Stimulated activated naive CD8-positive, alpha-beta T cell treated with anti-CD3 and anti-CD28 coated beads, Interleukin-15, amount 100 ng/mL, for 72 hours (primary cell): ENCODE measurements at regions not wholly inside any gene's neighbourhood (a gene's known extent, or its start where the extent isn't known, plus 50 kb on each side); places are given as distances from the start of the nearest gene placed in this dataset.

Experiments used
- ATAC-seq: fragments of 150-1000 bp; cut with Tn5 transposase; 2 replicates; pipeline ENCODE4 v1.10.0; 2021; ENCODE audit warnings: mild to moderate bottlenecking, moderate library complexity
- DNase-seq, 2 donors: peaks; one replicate each; pipeline ENCODE4 v3.0.0; 2021 to 2022
- H3K27ac Mint-ChIP-seq, 2 donors: one replicate each; pipeline ENCODE4 v1.8.0; 2022; ENCODE audit warnings: mild to moderate bottlenecking in 2 of 2, mixed read lengths in 2 of 2, moderate library complexity in 2 of 2
- H3K27me3 Mint-ChIP-seq: one replicate; pipeline ENCODE4 v1.8.0; 2022; ENCODE audit warnings: mixed read lengths
- H3K4me1 Mint-ChIP-seq: one replicate; pipeline ENCODE4 v1.8.0; 2022; ENCODE audit warnings: mild to moderate bottlenecking, mixed read lengths
- H3K4me3 Mint-ChIP-seq, 2 donors: one replicate each; pipeline ENCODE4 v1.8.0; 2022; ENCODE audit warnings: mild to moderate bottlenecking in 2 of 2, mixed read lengths in 2 of 2, moderate library complexity in 1 of 2
- H3K9me3 Mint-ChIP-seq, 2 donors: one replicate each; pipeline ENCODE4 v1.8.0; 2022; ENCODE audit warnings: mixed read lengths in 2 of 2

GRCh38 chr10:3593611-3594010, 191.4 kb downstream of the KLF6 start:
- H3K4me1 Mint-ChIP-seq, result no peaks in the 10 kb centered on the region
- H3K27ac Mint-ChIP-seq, result no peak overlapping the region
- no peak overlapping the region for H3K4me3 Mint-ChIP-seq
- ATAC-seq (no peak), DNase-seq (no peak)
- no peaks in the 10 kb centered on the region for H3K9me3 Mint-ChIP-seq
- H3K27me3 Mint-ChIP-seq, result peaks cover 9% of the 10 kb centered on the region

DNA sequence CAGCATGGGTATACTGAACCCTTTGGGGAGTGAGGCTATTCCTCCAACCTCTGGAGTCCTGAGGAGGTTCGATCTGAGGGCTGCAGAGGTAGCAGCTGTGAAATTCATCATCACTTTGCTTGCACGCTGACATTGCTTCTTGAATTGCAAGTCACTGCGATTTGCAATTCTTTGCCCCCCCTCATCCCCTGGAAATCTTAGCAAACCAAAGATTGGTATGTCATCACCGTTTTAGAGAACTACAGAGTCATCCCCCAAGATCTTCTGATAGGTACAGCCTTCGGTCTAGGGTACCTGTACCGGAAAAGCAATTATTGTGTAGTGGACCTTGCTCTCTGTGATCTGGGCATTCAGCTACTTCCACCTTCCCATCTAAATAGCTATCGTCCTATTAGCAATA, 192.6 kb downstream of the KLF6 start:
- peaks cover 7% of the 10 kb centered on the region for H3K27me3 Mint-ChIP-seq
- H3K4me3 Mint-ChIP-seq, result no peak overlapping the region
- H3K27ac Mint-ChIP-seq, result no peak overlapping the region
- ATAC-seq (no peak), DNase-seq (no peak)
- H3K4me1 Mint-ChIP-seq, result no peaks in the 10 kb centered on the region
- no peaks in the 10 kb centered on the region for H3K9me3 Mint-ChIP-seq

DNA sequence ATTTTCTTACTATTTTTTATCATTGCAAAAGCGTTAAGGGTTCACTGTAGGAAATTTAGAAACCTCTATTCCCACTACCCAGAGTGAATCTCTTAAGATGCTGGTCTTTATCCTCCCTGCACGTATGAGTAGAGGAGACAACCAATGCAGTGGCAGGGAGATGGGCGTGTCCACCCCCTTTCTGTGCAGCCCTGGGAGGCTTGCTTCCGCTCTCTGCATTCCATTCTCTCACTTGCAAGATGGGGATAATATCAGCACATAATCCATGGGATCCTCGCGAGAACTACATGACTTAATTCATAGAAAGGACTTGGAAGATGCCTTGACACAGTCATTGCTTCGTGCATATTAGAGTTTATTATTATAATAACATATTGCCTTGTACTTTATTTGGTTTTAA, 196.2 kb downstream of the KLF6 start:
- Mint-ChIP-seq H3K9me3 (no peaks in the 10 kb centered on the region), H3K4me3 (no peak overlapping the region), H3K27ac (no peak overlapping the region), H3K4me1 (no peaks in the 10 kb centered on the region), H3K27me3 (no peaks in the 10 kb centered on the region)
- DNase-seq (no peak), ATAC-seq (no peak)

DNA sequence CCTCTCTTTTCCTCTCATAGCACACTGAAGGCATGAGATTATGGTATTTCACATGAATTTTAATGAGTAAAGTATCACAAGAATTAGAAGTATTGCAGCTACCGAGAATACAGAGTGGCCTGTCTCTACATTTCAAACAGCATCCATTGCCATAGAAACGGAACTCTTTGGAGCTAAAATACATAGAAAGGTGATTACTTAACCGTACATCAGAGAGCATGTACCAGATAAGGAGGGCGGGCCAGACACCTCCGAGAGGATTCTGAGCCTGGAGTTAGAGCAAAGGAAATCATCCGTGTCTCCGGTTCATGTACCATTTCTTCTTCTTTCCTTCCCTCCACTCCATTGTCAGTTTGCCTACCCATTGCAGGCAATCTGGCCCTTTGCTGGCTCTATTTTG, 196.7 kb downstream of the KLF6 start:
- no peak overlapping the region for H3K27ac Mint-ChIP-seq
- H3K4me1 Mint-ChIP-seq, result no peaks in the 10 kb centered on the region
- no peak overlapping the region for H3K4me3 Mint-ChIP-seq
- no peaks in the 10 kb centered on the region for H3K27me3 Mint-ChIP-seq
- ATAC-seq (no peak), DNase-seq (no peak)
- H3K9me3 Mint-ChIP-seq, result no peaks in the 10 kb centered on the region

GRCh38 chr10:3584926-3585784, 199.9 kb downstream of the KLF6 start:
- no peaks in the 10 kb centered on the region for H3K4me1 Mint-ChIP-seq
- ATAC-seq, result no peak
- no peak overlapping the region for H3K27ac Mint-ChIP-seq
- H3K4me3 Mint-ChIP-seq, result no peak overlapping the region
- DNase-seq, result no peak
- no peaks in the 10 kb centered on the region for H3K27me3 Mint-ChIP-seq
- H3K9me3 Mint-ChIP-seq, result no peaks in the 10 kb centered on the region

DNA sequence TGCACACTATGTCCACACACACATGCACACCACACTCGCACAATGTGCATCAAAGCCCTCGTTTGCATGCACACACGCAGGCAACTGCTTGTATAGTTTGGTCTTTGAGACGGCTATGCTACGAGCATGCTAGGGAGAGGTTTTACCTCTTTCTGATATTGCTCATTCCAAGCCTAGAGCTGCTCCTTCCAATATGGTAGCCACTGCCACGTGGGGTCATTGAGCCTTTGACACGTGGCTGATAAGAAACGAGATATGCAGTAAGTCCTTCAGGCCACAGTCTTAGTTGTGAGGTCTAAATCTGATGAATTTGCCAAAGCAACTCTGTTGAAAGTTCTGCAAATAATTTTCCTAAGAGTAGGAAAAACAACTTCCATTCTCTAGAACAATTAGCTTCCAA, 204.4 kb downstream of the KLF6 start:
- H3K27ac Mint-ChIP-seq, result no peak overlapping the region

GRCh38 chr10:3579845-3580244, 205.2 kb downstream of the KLF6 start:
- DNase-seq, result no peak
- no peaks in the 10 kb centered on the region for H3K27me3 Mint-ChIP-seq
- H3K4me1 Mint-ChIP-seq, result no peaks in the 10 kb centered on the region
- no peaks in the 10 kb centered on the region for H3K9me3 Mint-ChIP-seq
- no peak for ATAC-seq
- no peak overlapping the region for H3K4me3 Mint-ChIP-seq
- no peak overlapping the region for H3K27ac Mint-ChIP-seq

More for the DNA sequence above, 204.4 kb downstream of the KLF6 start:
- DNase-seq (no peak), ATAC-seq (no peak)
- H3K4me1 Mint-ChIP-seq, result no peaks in the 10 kb centered on the region
- H3K9me3 Mint-ChIP-seq, result no peaks in the 10 kb centered on the region
- H3K27me3 Mint-ChIP-seq, result no peaks in the 10 kb centered on the region
- H3K4me3 Mint-ChIP-seq, result no peak overlapping the region

DNA sequence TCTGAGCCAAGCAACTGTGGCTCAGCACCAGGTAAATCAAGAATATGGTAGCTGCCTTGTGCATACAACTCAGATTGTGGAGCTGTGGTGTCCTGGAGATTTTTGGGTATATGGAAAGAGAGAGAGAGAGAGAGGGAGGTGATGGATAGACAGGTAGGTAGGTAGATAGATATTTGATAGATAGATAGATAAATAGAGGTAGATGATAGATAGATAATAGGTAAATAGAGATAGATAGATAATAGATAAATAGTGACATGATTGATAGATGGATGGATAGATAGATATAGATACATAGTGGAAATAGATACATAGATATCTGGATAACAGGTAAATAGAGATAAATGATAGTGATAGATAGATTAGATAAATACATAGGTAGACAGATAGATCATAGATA, 206.3 kb downstream of the KLF6 start:
- Mint-ChIP-seq H3K4me3 (no peak overlapping the region), H3K4me1 (no peaks in the 10 kb centered on the region), H3K27me3 (no peaks in the 10 kb centered on the region), H3K9me3 (no peaks in the 10 kb centered on the region), H3K27ac (no peak overlapping the region)
- ATAC-seq (no peak), DNase-seq (no peak)

DNA sequence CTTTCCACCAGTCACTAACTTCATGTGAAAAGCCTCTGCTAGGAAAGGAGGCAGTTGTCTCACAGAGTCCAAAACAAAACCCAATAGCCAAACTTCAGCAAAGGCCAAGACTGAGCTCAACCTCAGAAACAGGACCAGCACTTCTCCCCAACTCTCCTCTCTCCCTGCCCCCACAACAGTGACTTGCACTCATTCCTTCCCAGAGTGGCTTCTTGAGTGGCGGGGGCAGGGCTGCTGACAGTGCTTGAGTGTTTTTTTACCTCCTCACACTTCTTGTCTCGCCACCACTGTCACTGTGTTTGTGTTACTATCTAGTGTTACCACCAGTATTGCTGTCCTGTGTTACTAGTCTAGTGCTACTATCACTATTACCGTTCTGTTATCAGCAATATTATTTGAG, 206.8 kb downstream of the KLF6 start:
- DNase-seq (no peak), ATAC-seq (no peak)
- Mint-ChIP-seq H3K27ac (no peak overlapping the region), H3K4me3 (no peak overlapping the region), H3K9me3 (no peaks in the 10 kb centered on the region), H3K4me1 (no peaks in the 10 kb centered on the region), H3K27me3 (no peaks in the 10 kb centered on the region)

- no peaks in the 10 kb centered on the region for H3K27me3 Mint-ChIP-seq
- DNase-seq (no peak), ATAC-seq (no peak)
- no peak overlapping the region for H3K4me3 Mint-ChIP-seq
- no peaks in the 10 kb centered on the region for H3K9me3 Mint-ChIP-seq
- no peak overlapping the region for H3K27ac Mint-ChIP-seq
- no peaks in the 10 kb centered on the region for H3K4me1 Mint-ChIP-seq
These were observed 210.6 kb downstream of the KLF6 start for GRCh38 chr10:3574451-3574850.

GRCh38 chr10:3573498-3573897, 211.5 kb downstream of the KLF6 start:
- ATAC-seq (no peak), DNase-seq (no peak)
- Mint-ChIP-seq H3K4me1 (no peaks in the 10 kb centered on the region), H3K27me3 (no peaks in the 10 kb centered on the region), H3K9me3 (no peaks in the 10 kb centered on the region), H3K4me3 (no peak overlapping the region), H3K27ac (no peak overlapping the region)

- Mint-ChIP-seq H3K27ac (peak overlapping the region in 1 of 2 donors; percentile 39), H3K27me3 (no peaks in the 10 kb centered on the region), H3K4me3 (no peak overlapping the region), H3K4me1 (no peaks in the 10 kb centered on the region), H3K9me3 (no peaks in the 10 kb centered on the region)
- ATAC-seq, result no peak
- no peak for DNase-seq
These were observed 213.6 kb downstream of the KLF6 start for GRCh38 chr10:3571310-3571825.

DNA sequence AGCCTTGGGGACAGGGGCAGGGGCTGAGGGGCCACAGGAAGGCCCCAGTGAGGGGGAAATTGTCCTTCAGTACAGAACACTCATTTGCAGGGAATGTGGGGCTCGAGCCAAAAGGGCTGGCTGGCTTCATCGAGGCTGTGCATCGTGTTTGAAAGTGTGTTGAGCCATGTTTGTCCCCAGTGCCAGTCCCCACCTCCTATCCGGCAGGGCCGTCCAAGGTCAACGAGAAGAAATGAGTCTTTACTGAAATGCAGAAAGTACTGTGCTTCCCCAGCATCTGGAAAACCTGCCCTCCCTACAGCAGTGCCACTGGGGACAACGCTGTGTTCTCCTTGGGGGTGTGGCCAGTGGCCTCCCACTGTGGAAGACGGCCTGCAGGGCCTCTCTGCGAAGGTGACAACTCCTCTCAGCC, 214.1 kb downstream of the KLF6 start:
- no peaks in the 10 kb centered on the region for H3K27me3 Mint-ChIP-seq
- no peak overlapping the region for H3K27ac Mint-ChIP-seq
- no peak for ATAC-seq
- peaks cover 0 to 2% of the 10 kb centered on the region in 2 donors for H3K9me3 Mint-ChIP-seq
- no peak for DNase-seq
- no peaks in the 10 kb centered on the region for H3K4me1 Mint-ChIP-seq
- H3K4me3 Mint-ChIP-seq, result no peak overlapping the region

DNA sequence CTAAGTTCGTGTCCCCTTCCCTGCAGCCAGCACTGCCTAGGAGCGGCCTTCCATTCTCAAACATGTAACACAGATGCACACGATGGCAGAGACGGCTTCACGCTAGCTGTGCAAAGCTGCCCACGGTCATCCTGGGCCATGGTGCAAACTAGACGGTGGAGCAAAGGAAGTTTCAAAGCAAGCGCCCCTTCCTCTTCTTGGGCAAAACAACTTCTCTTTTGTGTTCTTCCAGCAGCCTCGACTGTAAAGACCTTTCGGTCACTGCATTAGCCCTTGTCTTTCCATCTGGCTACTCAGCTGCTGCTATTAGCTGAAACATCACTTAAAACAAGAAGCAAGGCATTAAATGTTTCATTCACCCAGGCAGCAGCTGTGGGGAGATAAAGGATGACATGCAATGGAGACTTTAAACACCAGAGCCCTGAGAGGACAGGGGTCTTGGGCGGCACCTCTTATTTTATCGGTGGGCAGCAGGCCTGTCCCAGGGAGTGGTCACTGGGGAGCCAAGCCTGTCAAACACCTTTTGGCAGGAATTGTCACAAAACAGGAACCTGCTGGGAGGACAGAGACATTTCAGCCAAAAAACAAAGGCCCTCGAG, 214.8 kb downstream of the KLF6 start:
- H3K4me1 Mint-ChIP-seq, result no peaks in the 10 kb centered on the region
- no peak for ATAC-seq
- DNase-seq, result no peak
- no peak overlapping the region for H3K4me3 Mint-ChIP-seq
- no peak overlapping the region for H3K27ac Mint-ChIP-seq
- H3K9me3 Mint-ChIP-seq, result peaks cover 0 to 9% of the 10 kb centered on the region in 2 donors
- no peaks in the 10 kb centered on the region for H3K27me3 Mint-ChIP-seq

GRCh38 chr10:3568983-3569382, 216.0 kb downstream of the KLF6 start:
- no peak overlapping the region for H3K4me3 Mint-ChIP-seq

GRCh38 chr10:3568392-3568791, 216.6 kb downstream of the KLF6 start:
- Mint-ChIP-seq H3K4me1 (no peaks in the 10 kb centered on the region), H3K4me3 (no peak overlapping the region), H3K27me3 (no peaks in the 10 kb centered on the region), H3K9me3 (peaks cover 0 to 10% of the 10 kb centered on the region in 2 donors), H3K27ac (no peak overlapping the region)
- ATAC-seq (no peak), DNase-seq (no peak)

More at GRCh38 chr10:3568983-3569382, 216.0 kb downstream of the KLF6 start:
- no peak overlapping the region for H3K27ac Mint-ChIP-seq
- H3K27me3 Mint-ChIP-seq, result no peaks in the 10 kb centered on the region
- no peak for ATAC-seq
- no peaks in the 10 kb centered on the region for H3K4me1 Mint-ChIP-seq
- no peak for DNase-seq
- peaks cover 0 to 10% of the 10 kb centered on the region in 2 donors for H3K9me3 Mint-ChIP-seq
